HepG2 (cell line): ENCODE measurements at regions not wholly inside any gene's neighbourhood (a gene's known extent, or its start where the extent isn't known, plus 50 kb on each side); places are given as distances from the start of the nearest gene placed in this dataset.

ENCODE experiments used
- EP300 ChIP-seq, 3 experiments: sonication (generic) in 1 of 3; formaldehyde crosslinking in 1 of 3; IDR thresholded peaks; 2 replicates each; pipeline versions ENCODE4 v1.5.1 to v1.6.1; 2011 to 2020; ENCODE audit warnings: low read depth in 2 of 3, low read length in 2 of 3, borderline replicate concordance in 1 of 3, improper control_type of control experiment in 1 of 3, mild to moderate bottlenecking in 1 of 3, missing genetic modification reagents in 1 of 3, moderate library complexity in 1 of 3
- FOSL2 ChIP-seq: sonication (generic); formaldehyde crosslinking; IDR thresholded peaks from 2 replicates; pipeline ENCODE4 v1.4.0; 2020; ENCODE audit warnings: missing genetic modification reagents
- FOXJ3 ChIP-seq: sonication (generic); formaldehyde crosslinking; IDR thresholded peaks from 2 replicates; pipeline ENCODE4 v1.4.0; 2020; ENCODE audit warnings: missing genetic modification reagents, mild to moderate bottlenecking, borderline replicate concordance
- NR1H2 ChIP-seq: sonication (generic); formaldehyde crosslinking; IDR thresholded peaks from 2 replicates; pipeline ENCODE4 v1.8.1; 2022; ENCODE audit warnings: low read depth, missing genetic modification reagents, borderline replicate concordance
- POLR2A ChIP-seq, 2 experiments: IDR thresholded peaks; 2 replicates each; pipeline ENCODE4 v1.6.1; 2011; ENCODE audit warnings: low read depth in 2 of 2, low read length in 2 of 2, mild to moderate bottlenecking in 1 of 2, moderate library complexity in 1 of 2; ENCODE audit not compliant: insufficient read depth in 1 of 2
- RAD21 ChIP-seq: fragments of 450-650 bp; formaldehyde crosslinking; IDR thresholded peaks from 2 replicates; pipeline ENCODE4 v1.5.0; 2020; ENCODE audit warnings: mild to moderate bottlenecking
- SALL2 ChIP-seq: sonication (generic); formaldehyde crosslinking; IDR thresholded peaks from 2 replicates; pipeline ENCODE4 v1.8.1; 2023; ENCODE audit warnings: mild to moderate bottlenecking, missing genetic modification reagents, inconsistent platforms
- SETDB1 ChIP-seq: sonication (generic); formaldehyde crosslinking; IDR thresholded peaks from 2 replicates; pipeline ENCODE4 v1.5.1; 2020; ENCODE audit warnings: missing genetic modification reagents, mild to moderate bottlenecking, borderline replicate concordance
- TBL1XR1 ChIP-seq: fragments of 150-350 bp; IDR thresholded peaks from 2 replicates; pipeline ENCODE4 v1.6.1; 2014; ENCODE audit warnings: borderline replicate concordance, low read length; ENCODE audit not compliant: partially characterized antibody
- ZNF337 ChIP-seq: sonication (generic); formaldehyde crosslinking; IDR thresholded peaks from 2 replicates; pipeline ENCODE4 v1.5.1; 2020; ENCODE audit warnings: missing genetic modification reagents, low read depth, mild to moderate bottlenecking, borderline replicate concordance
- ZNF775 ChIP-seq: sonication (generic); formaldehyde crosslinking; IDR thresholded peaks from 2 replicates; pipeline ENCODE4 v1.4.0; 2020; ENCODE audit warnings: missing genetic modification reagents, mild to moderate bottlenecking, moderate library complexity, borderline replicate concordance
- TF ChIP-seq, protein P1 (sequence below): sonication (generic); formaldehyde crosslinking; IDR thresholded peaks from 2 replicates; pipeline ENCODE4 v1.8.0; 2022; ENCODE audit warnings: mild to moderate bottlenecking, missing genetic modification reagents, borderline replicate concordance
- TF ChIP-seq, protein P2 (sequence below): sonication (generic); formaldehyde crosslinking; IDR thresholded peaks from 2 replicates; pipeline ENCODE4 v1.4.0; 2020; ENCODE audit warnings: missing genetic modification reagents, mild to moderate bottlenecking, borderline replicate concordance
- TF ChIP-seq, protein P3 (sequence below): sonication (generic); formaldehyde crosslinking; IDR thresholded peaks from 2 replicates; pipeline ENCODE4 v1.5.0; 2020; ENCODE audit warnings: mild to moderate bottlenecking, missing genetic modification reagents, moderate library complexity

DNA sequence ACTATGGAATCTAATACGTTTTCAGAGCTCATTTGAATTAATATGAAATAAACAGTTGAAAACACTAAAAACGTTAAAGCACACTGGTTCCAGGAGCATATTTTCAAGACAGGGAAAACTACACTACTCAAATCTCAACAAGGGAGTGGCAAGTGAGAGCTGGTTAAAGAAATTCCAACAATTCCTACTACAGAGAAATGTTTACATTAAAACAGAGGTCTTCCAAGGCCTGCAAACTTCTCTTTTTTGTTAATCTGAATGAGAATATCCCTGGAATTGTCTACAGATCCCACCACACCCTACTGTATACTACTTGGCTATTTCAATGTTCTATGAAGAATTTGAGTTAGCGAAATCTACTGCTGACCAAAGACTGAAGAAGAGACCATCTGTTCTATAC is 231.5 kb downstream of the ZEB2 start:
- TF ChIP-seq FOSL2 (CRISPR knock-in tag) (no peak), RAD21 (CRISPR knock-in tag) (no peak), TBL1XR1 (no peak), ZNF775 (no peak), FOXJ3 (CRISPR knock-in tag) (no peak), POLR2A (IDR thresholded peaks at IDR 0.05; ENCODE audit: insufficient read depth in 1 of 2, low read depth in 2 of 2, low read length in 2 of 2) (no peak), EP300 (IDR thresholded peaks at IDR 0.05; ENCODE audit: low read depth in 2 of 2, low read length in 2 of 2) (no peak), EP300 (CRISPR knock-in tag; IDR thresholded peaks at IDR 0.05; ENCODE audit: borderline replicate concordance) (no peak), SETDB1 (no peak), SALL2 (no peak), ZNF337 (CRISPR knock-in tag) (no peak), NR1H2 (CRISPR knock-in tag) (no peak)
- TF ChIP-seq, protein P1, sequence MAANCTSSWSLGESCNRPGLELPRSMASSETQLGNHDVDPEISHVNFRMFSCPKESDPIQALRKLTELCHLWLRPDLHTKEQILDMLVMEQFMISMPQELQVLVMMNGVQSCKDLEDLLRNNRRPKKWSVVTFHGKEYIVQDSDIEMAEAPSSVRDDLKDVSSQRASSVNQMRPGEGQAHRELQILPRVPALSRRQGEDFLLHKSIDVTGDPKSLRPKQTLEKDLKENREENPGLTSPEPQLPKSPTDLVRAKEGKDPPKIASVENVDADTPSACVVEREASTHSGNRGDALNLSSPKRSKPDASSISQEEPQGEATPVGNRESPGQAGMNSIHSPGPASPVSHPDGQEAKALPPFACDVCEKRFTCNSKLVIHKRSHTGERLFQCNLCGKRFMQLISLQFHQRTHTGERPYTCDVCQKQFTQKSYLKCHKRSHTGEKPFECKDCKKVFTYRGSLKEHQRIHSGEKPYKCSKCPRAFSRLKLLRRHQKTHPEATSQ (CRISPR knock-in tag), result no peak
- TF ChIP-seq, protein P2, sequence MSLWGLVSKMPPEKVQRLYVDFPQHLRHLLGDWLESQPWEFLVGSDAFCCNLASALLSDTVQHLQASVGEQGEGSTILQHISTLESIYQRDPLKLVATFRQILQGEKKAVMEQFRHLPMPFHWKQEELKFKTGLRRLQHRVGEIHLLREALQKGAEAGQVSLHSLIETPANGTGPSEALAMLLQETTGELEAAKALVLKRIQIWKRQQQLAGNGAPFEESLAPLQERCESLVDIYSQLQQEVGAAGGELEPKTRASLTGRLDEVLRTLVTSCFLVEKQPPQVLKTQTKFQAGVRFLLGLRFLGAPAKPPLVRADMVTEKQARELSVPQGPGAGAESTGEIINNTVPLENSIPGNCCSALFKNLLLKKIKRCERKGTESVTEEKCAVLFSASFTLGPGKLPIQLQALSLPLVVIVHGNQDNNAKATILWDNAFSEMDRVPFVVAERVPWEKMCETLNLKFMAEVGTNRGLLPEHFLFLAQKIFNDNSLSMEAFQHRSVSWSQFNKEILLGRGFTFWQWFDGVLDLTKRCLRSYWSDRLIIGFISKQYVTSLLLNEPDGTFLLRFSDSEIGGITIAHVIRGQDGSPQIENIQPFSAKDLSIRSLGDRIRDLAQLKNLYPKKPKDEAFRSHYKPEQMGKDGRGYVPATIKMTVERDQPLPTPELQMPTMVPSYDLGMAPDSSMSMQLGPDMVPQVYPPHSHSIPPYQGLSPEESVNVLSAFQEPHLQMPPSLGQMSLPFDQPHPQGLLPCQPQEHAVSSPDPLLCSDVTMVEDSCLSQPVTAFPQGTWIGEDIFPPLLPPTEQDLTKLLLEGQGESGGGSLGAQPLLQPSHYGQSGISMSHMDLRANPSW (CRISPR knock-in tag), result no peak
- TF ChIP-seq, protein P3, sequence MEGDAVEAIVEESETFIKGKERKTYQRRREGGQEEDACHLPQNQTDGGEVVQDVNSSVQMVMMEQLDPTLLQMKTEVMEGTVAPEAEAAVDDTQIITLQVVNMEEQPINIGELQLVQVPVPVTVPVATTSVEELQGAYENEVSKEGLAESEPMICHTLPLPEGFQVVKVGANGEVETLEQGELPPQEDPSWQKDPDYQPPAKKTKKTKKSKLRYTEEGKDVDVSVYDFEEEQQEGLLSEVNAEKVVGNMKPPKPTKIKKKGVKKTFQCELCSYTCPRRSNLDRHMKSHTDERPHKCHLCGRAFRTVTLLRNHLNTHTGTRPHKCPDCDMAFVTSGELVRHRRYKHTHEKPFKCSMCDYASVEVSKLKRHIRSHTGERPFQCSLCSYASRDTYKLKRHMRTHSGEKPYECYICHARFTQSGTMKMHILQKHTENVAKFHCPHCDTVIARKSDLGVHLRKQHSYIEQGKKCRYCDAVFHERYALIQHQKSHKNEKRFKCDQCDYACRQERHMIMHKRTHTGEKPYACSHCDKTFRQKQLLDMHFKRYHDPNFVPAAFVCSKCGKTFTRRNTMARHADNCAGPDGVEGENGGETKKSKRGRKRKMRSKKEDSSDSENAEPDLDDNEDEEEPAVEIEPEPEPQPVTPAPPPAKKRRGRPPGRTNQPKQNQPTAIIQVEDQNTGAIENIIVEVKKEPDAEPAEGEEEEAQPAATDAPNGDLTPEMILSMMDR (CRISPR knock-in tag), result no peak
